ENCODE measurements at regions not wholly inside any gene's neighbourhood (a gene's known extent, or its start where the extent isn't known, plus 50 kb on each side); places are given as distances from the start of the nearest gene placed in this dataset.

DNA sequence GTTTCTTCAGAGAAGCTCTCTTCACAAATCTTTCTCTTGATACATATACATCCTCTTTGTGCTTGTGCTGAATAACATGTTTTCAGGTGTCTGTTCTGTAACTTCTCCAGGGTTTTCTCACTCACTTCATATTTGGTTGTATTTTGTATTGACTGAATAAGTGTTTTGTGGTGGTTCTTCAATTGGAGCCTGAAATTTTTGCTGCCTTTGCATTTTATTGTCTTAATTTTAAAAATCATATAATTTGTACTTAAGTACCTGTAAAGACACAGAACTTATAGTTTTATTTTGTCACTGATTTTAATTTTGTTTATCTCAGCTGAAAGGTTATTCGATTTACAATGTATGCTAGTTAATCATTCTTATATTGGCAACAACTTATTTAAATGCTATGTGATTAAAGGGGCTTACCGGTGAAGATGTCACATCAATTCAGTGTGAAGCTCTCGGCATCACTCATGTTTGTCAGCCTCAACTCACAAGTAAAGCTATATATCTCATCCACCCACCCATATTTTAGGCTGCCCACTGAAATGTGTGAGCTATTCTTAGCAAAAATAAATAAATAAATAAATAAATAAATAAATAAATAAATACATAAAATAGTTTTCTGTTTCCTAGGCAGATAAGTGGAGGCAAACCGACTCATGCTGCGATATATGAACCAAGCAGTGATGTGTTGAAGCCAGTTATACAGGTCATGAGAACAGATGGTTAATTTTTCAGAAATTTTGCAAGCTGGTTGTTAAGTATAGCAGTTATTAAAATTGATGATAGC, 76.4 kb upstream of the FSTL5 start:
- Mint-ChIP-seq H3K4me3 (ENCODE audit: low read depth) (no peak overlapping the region), H3K27ac (no peak overlapping the region), H3K27me3 (no peaks in the 10 kb centered on the region), H3K4me1 (ENCODE audit: low read depth) (no peaks in the 10 kb centered on the region), H3K9me3 (ENCODE audit: low read depth) (no peaks in the 10 kb centered on the region), H3K36me3 (ENCODE audit: insufficient read depth) (no peaks in the 10 kb centered on the region)
- DNase-seq (ENCODE audit: low spot score, unreplicated experiment): no peak
- TF ChIP-seq, protein P1, sequence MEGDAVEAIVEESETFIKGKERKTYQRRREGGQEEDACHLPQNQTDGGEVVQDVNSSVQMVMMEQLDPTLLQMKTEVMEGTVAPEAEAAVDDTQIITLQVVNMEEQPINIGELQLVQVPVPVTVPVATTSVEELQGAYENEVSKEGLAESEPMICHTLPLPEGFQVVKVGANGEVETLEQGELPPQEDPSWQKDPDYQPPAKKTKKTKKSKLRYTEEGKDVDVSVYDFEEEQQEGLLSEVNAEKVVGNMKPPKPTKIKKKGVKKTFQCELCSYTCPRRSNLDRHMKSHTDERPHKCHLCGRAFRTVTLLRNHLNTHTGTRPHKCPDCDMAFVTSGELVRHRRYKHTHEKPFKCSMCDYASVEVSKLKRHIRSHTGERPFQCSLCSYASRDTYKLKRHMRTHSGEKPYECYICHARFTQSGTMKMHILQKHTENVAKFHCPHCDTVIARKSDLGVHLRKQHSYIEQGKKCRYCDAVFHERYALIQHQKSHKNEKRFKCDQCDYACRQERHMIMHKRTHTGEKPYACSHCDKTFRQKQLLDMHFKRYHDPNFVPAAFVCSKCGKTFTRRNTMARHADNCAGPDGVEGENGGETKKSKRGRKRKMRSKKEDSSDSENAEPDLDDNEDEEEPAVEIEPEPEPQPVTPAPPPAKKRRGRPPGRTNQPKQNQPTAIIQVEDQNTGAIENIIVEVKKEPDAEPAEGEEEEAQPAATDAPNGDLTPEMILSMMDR (IDR thresholded peaks at IDR 0.05; ENCODE audit: unreplicated experiment): no peak

DNA sequence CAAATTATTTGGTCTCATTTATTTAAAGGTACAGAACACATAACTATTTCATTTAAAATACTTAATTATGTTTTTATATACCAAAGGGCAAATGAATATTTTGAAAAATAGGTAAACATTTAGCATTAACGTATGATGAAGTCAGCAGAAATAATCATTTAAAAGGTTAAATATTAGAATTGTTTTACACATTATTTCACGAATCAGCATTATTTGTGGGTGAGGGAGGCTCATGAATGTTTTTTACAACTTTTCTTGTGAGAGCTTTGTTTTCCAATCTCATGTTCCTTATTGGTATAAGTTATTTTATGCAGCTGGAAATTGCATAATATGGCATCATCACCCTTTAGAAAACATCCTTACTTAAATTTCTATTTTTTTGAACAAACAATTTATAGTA, 73.9 kb upstream of the FSTL5 start:
- TF ChIP-seq, protein P1 (IDR thresholded peaks at IDR 0.05; ENCODE audit: unreplicated experiment): no peak
- DNase-seq (ENCODE audit: low spot score, unreplicated experiment): no peak
- H3K27ac Mint-ChIP-seq: no peak overlapping the region
- H3K27me3 Mint-ChIP-seq: no peaks in the 10 kb centered on the region
- H3K4me3 Mint-ChIP-seq (ENCODE audit: low read depth): no peak overlapping the region
- peaks cover 1% of the 10 kb centered on the region for H3K36me3 Mint-ChIP-seq (ENCODE audit: insufficient read depth)
- no peaks in the 10 kb centered on the region for H3K4me1 Mint-ChIP-seq (ENCODE audit: low read depth)
- peaks cover 8% of the 10 kb centered on the region for H3K9me3 Mint-ChIP-seq (ENCODE audit: low read depth)

DNA sequence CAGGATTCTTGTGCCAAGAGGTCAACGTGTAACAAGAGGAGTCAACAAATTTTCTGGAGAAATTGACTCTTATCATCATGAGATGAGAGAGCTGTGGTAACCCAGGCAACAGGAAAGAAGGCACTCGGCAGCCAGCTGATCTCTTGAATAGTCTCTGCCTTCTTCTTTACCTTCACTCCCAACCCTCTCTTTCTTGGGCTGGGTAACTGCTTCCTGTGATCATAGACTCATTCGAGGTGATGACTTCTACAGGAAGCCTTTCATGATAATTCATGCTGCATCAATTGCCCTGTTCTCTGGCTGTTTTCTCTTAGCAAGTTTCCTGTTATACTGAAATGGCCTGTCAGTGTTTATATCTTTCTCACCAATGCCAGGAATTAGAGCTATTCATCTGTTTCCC, 70.8 kb upstream of the FSTL5 start:
- no peak overlapping the region for H3K4me3 Mint-ChIP-seq (ENCODE audit: low read depth)
- DNase-seq (ENCODE audit: low spot score, unreplicated experiment): no peak
- no peak overlapping the region for H3K27ac Mint-ChIP-seq
- H3K36me3 Mint-ChIP-seq (ENCODE audit: insufficient read depth): peaks cover 1% of the 10 kb centered on the region
- H3K4me1 Mint-ChIP-seq (ENCODE audit: low read depth): peaks cover 12% of the 10 kb centered on the region
- TF ChIP-seq, protein P1 (IDR thresholded peaks at IDR 0.05; ENCODE audit: unreplicated experiment): no peak
- H3K27me3 Mint-ChIP-seq: no peaks in the 10 kb centered on the region
- peaks cover 9% of the 10 kb centered on the region for H3K9me3 Mint-ChIP-seq (ENCODE audit: low read depth)

DNA sequence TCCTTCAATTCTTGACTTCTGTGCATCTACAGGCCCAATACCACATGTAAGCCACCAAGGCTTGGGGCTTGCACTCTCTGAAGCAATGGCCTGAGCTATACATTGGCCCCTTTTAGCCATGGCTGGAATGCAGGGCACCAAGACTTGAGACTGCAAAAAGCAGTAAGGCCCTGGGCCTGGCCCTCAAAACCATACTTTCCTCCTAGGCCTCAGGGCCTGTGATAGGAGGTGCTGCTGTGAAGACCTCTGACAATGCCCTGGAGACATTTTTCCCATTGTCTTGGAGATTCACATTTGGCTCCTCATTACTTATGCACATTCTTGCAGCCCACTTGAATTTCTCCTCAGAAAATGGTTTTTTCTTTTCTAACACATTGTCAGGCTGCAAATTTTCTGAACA, 68.5 kb upstream of the FSTL5 start:
- Mint-ChIP-seq H3K36me3 (ENCODE audit: insufficient read depth) (peaks cover 1% of the 10 kb centered on the region), H3K27me3 (no peaks in the 10 kb centered on the region), H3K27ac (no peak overlapping the region), H3K4me1 (ENCODE audit: low read depth) (peaks cover 12% of the 10 kb centered on the region), H3K9me3 (ENCODE audit: low read depth) (peaks cover 9% of the 10 kb centered on the region), H3K4me3 (ENCODE audit: low read depth) (no peak overlapping the region)
- DNase-seq (ENCODE audit: low spot score, unreplicated experiment): no peak
- TF ChIP-seq, protein P1 (IDR thresholded peaks at IDR 0.05; ENCODE audit: unreplicated experiment): no peak

DNA sequence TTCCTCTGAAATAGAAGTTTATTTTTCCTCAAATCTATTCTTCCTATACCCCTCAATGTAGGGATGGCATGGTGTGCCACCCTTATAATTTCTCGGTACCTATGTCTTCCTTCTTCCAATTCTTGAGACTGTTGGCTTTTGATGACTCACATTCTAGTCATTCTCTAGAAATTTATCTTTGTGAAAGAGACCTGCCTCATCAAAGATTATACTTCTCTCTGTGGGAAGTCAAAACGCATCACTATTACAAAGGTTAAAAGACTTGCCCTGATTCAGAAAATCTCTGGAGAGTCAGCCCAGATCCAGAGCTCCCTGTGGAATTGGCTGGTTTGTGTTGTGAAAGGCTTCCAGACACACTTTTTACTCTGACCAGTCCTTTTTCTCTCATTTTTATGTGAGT, 65.9 kb upstream of the FSTL5 start:
- peaks cover 9% of the 10 kb centered on the region for H3K9me3 Mint-ChIP-seq (ENCODE audit: low read depth)
- no peaks in the 10 kb centered on the region for H3K27me3 Mint-ChIP-seq
- peaks cover 12% of the 10 kb centered on the region for H3K4me1 Mint-ChIP-seq (ENCODE audit: low read depth)
- TF ChIP-seq, protein P1 (IDR thresholded peaks at IDR 0.05; ENCODE audit: unreplicated experiment): no peak
- peaks cover 1% of the 10 kb centered on the region for H3K36me3 Mint-ChIP-seq (ENCODE audit: insufficient read depth)
- no peak overlapping the region for H3K27ac Mint-ChIP-seq
- DNase-seq (ENCODE audit: low spot score, unreplicated experiment): no peak
- H3K4me3 Mint-ChIP-seq (ENCODE audit: low read depth): no peak overlapping the region

Measured in progenitor cell of endocrine pancreas (in vitro differentiated cells).